Gastrocnemius medialis (tissue), 4 donors: ENCODE measurements at regions not wholly inside any gene's neighbourhood (a gene's known extent, or its start where the extent isn't known, plus 50 kb on each side); places are given as distances from the start of the nearest gene placed in this dataset.

ENCODE experiments used
- ATAC-seq, 2 donors: fragments of 150-250 bp; one replicate each; pipeline ENCODE4 v1.9.1; 2016
- DNase-seq, 2 donors: peaks; one replicate each; pipeline ENCODE4 v3.0.0-alpha.2; 2019
- H3K27ac ChIP-seq, 4 donors: fragments of 200-600 bp; sonication (generic); 1 replicate in 1 of 4; 2 replicates in 3 of 4; pipeline ENCODE4 v1.5.1; 2016 to 2018; ENCODE audit warnings: mild to moderate bottlenecking in 2 of 4, moderate library complexity in 1 of 4
- H3K27me3 ChIP-seq, 3 donors: fragments of 200-600 bp; sonication (generic) in 2 of 3; 1 replicate in 1 of 3; 2 replicates in 2 of 3; pipeline versions ENCODE4 v1.5.1 to v1.6.0; 2016 to 2019; ENCODE audit warnings: mild to moderate bottlenecking in 1 of 3, moderate library complexity in 1 of 3
- H3K36me3 ChIP-seq, 2 donors: fragments of 200-600 bp; sonication (generic) in 1 of 2; one replicate each; pipeline ENCODE4 v1.5.1; 2017 to 2018
- H3K4me1 ChIP-seq, 2 donors: fragments of 200-600 bp; sonication (generic) in 1 of 2; one replicate each; pipeline ENCODE4 v1.5.1; 2016 to 2017; ENCODE audit warnings: mild to moderate bottlenecking in 2 of 2
- H3K4me3 ChIP-seq, 4 donors: fragments of 200-600 bp; sonication (generic) in 3 of 4; 1 replicate in 1 of 4; 2 replicates in 3 of 4; pipeline ENCODE4 v1.5.1; 2016 to 2019; ENCODE audit warnings: mild to moderate bottlenecking in 2 of 4
- H3K9me3 ChIP-seq, 3 donors: fragments of 200-600 bp; sonication (generic) in 2 of 3; 1 replicate in 1 of 3; 2 replicates in 2 of 3; pipeline ENCODE4 v1.5.1; 2016 to 2019
- POLR2A ChIP-seq, 2 donors: fragments of 450-650 bp; IDR thresholded peaks; one replicate each; pipeline ENCODE4 v1.6.1; 2017; ENCODE audit warnings: antibody characterized with exemption in 2 of 2, mild to moderate bottlenecking in 2 of 2, moderate library complexity in 2 of 2
- in situ Hi-C, 4 donors: fragments of 200-750 bp; cut with MboI; loops; one replicate each; pipeline versions ENCODE4 v1.15.0 to v1.8.0; 2017; ENCODE audit warnings: low sequenced_read_pairs in 4 of 4
- intact Hi-C: fragments of 100-400 bp; cut with DNase I; formaldehyde crosslinking; loops from one replicate; pipeline ENCODE4 v1.15.1; 2023; ENCODE audit warnings: low total_unique reads
- TF ChIP-seq, protein P1 (sequence below), 5 experiments: fragments of 450-650 bp in 3 of 5; fragments of 200-600 bp in 2 of 5; sonication (generic) in 2 of 5; IDR thresholded peaks in 4 of 5; conservative IDR thresholded peaks in 1 of 5; 1 replicate in 4 of 5; 2 replicates in 1 of 5; pipeline ENCODE4 v1.5.1; 2016 to 2019; ENCODE audit warnings: antibody characterized with exemption in 5 of 5, mild to moderate bottlenecking in 3 of 5, moderate library complexity in 3 of 5

DNA sequence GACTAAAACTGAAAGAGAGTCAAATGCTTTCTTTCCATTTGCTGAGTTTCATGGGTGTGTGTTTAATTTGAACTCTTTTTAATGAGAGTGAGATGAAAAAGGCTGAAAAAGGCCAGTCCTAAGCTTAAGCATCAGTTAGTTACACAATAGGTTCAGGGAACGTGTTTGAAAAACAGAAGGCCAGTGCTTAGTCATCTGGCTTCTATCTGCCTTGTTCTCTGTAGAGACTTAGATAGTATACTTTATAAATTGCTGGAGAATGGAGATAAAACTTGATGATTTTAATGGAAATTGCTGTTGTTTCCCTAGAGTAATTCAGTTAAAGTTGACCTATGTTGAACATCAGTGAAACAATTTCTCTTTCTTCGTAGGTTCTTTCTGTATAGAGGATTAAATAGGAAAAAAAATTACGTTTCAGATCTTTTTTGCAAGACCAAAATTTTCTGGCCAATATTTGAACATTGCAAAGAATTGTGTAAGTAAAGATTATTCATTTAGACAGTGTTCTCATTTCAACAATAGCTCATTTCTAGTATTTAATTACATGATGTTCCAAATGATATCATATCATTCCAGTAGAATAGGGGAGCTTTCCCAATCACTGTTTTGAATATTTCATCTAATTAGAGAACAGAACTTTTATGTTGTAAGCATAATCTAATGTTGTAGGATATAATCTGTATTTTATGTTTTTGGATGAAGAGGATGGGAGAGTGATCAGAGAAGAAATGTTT lies 1088.8 kb downstream of the ADGRL3 start:
- Histone ChIP-seq H3K9me3 (no peaks in the 10 kb centered on the region), H3K27me3 (no peaks in the 10 kb centered on the region), H3K36me3 (no peaks in the 10 kb centered on the region), H3K27ac (no peak overlapping the region), H3K4me3 (no peak overlapping the region), H3K4me1 (no peaks in the 10 kb centered on the region)
- ATAC-seq (no peak), DNase-seq (no peak)
- no peak for TF ChIP-seq POLR2A (IDR thresholded peaks at IDR 0.05)
- TF ChIP-seq, protein P1, sequence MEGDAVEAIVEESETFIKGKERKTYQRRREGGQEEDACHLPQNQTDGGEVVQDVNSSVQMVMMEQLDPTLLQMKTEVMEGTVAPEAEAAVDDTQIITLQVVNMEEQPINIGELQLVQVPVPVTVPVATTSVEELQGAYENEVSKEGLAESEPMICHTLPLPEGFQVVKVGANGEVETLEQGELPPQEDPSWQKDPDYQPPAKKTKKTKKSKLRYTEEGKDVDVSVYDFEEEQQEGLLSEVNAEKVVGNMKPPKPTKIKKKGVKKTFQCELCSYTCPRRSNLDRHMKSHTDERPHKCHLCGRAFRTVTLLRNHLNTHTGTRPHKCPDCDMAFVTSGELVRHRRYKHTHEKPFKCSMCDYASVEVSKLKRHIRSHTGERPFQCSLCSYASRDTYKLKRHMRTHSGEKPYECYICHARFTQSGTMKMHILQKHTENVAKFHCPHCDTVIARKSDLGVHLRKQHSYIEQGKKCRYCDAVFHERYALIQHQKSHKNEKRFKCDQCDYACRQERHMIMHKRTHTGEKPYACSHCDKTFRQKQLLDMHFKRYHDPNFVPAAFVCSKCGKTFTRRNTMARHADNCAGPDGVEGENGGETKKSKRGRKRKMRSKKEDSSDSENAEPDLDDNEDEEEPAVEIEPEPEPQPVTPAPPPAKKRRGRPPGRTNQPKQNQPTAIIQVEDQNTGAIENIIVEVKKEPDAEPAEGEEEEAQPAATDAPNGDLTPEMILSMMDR (IDR thresholded peaks at IDR 0.05 in 4 of 5, conservative IDR thresholded peaks at IDR 0.05 in 1 of 5), result no peak
- in situ Hi-C loops (no loop called here), intact Hi-C loops (no loop called here)

DNA sequence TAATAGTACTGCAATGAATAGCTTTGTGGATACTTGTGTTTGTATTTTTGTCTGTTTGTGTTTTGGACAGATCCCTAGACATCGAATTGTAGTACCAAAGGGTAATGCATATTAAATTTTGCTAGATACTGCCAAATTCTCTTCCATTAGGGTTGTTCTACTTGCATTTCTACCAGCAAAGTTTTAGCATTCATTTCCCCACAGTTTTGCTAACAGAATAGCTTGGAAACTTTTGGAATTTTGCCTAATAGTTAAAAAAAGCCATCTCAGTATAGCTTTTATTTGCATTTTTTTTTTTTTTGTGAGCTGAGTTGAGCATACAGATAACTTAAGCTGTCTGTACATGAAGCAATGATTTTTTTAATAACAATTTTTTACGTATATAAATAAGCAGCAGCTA lies 1084.9 kb downstream of the ADGRL3 start:
- H3K27ac ChIP-seq, result no peak overlapping the region
- no peak for TF ChIP-seq POLR2A (IDR thresholded peaks at IDR 0.05)
- TF ChIP-seq, protein P1 (IDR thresholded peaks at IDR 0.05 in 4 of 5, conservative IDR thresholded peaks at IDR 0.05 in 1 of 5), result no peak
- H3K27me3 ChIP-seq, result no peaks in the 10 kb centered on the region
- no peak for ATAC-seq
- H3K36me3 ChIP-seq, result no peaks in the 10 kb centered on the region
- intact Hi-C loops, result no loop called here
- DNase-seq, result no peak
- in situ Hi-C loops, result no loop called here
- no peaks in the 10 kb centered on the region for H3K9me3 ChIP-seq
- no peaks in the 10 kb centered on the region for H3K4me1 ChIP-seq
- no peak overlapping the region for H3K4me3 ChIP-seq

DNA sequence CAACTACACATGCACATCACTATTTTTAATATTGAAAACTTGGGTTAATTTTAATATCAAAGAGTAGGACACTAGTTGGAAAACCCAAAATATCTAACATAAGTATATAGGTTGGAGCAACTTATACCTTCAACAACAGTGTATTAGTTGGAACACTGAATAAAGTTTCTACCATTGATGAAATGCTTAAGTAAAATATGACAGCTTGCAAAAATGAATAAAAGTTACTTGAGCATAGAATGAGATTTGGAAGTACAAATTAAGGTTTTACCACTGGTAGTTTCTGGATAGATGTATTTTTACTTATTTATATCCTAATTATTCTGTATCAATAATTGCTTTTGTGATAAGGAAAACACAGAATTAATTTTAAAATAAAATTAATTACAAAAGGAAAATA lies 1079.6 kb downstream of the ADGRL3 start:
- DNase-seq (no peak), ATAC-seq (no peak)
- Histone ChIP-seq H3K36me3 (no peaks in the 10 kb centered on the region), H3K9me3 (no peaks in the 10 kb centered on the region), H3K4me1 (no peaks in the 10 kb centered on the region), H3K27ac (no peak overlapping the region), H3K4me3 (no peak overlapping the region), H3K27me3 (no peaks in the 10 kb centered on the region)
- intact Hi-C loops, result no loop called here
- in situ Hi-C loops, result no loop called here
- TF ChIP-seq POLR2A (IDR thresholded peaks at IDR 0.05), result no peak
- TF ChIP-seq, protein P1 (IDR thresholded peaks at IDR 0.05 in 4 of 5, conservative IDR thresholded peaks at IDR 0.05 in 1 of 5), result no peak

GRCh38 chr4:62275470-62275869 lies 1075.3 kb downstream of the ADGRL3 start:
- H3K27ac ChIP-seq, result no peak overlapping the region
- ATAC-seq (no peak), DNase-seq (no peak)
- H3K27me3 ChIP-seq, result no peaks in the 10 kb centered on the region
- no peak for TF ChIP-seq POLR2A (IDR thresholded peaks at IDR 0.05)
- TF ChIP-seq, protein P1 (IDR thresholded peaks at IDR 0.05 in 4 of 5, conservative IDR thresholded peaks at IDR 0.05 in 1 of 5), result no peak
- no peaks in the 10 kb centered on the region for H3K36me3 ChIP-seq
- H3K4me1 ChIP-seq, result no peaks in the 10 kb centered on the region
- intact Hi-C loops (no loop called here), in situ Hi-C loops (no loop called here)
- H3K4me3 ChIP-seq, result no peak overlapping the region
- no peaks in the 10 kb centered on the region for H3K9me3 ChIP-seq

GRCh38 chr4:62274782-62275181 lies 1074.7 kb downstream of the ADGRL3 start:
- in situ Hi-C loops, result no loop called here
- Histone ChIP-seq H3K4me3 (no peak overlapping the region), H3K9me3 (no peaks in the 10 kb centered on the region), H3K27ac (no peak overlapping the region), H3K36me3 (no peaks in the 10 kb centered on the region), H3K27me3 (no peaks in the 10 kb centered on the region), H3K4me1 (no peaks in the 10 kb centered on the region)
- TF ChIP-seq, protein P1 (IDR thresholded peaks at IDR 0.05 in 4 of 5, conservative IDR thresholded peaks at IDR 0.05 in 1 of 5), result no peak
- no peak for TF ChIP-seq POLR2A (IDR thresholded peaks at IDR 0.05)
- intact Hi-C loops, result no loop called here
- ATAC-seq (no peak), DNase-seq (no peak)
